Activated T-helper 17 cell treated with anti-CD3 and anti-CD28 coated beads, Interleukin-2, amount 50 U/mL, for 72 hours (primary cell): ENCODE measurements at regions not wholly inside any gene's neighbourhood (a gene's known extent, or its start where the extent isn't known, plus 50 kb on each side); places are given as distances from the start of the nearest gene placed in this dataset.

ENCODE experiments used
- ATAC-seq: fragments of 150-1000 bp; cut with Tn5 transposase; replicated peaks from 2 replicates; pipeline ENCODE4 v1.10.0; 2021; ENCODE audit warnings: mild to moderate bottlenecking, moderate library complexity
- H3K27ac Mint-ChIP-seq: one replicate; pipeline ENCODE4 v1.8.0; 2022; ENCODE audit warnings: mixed read lengths
- H3K27me3 Mint-ChIP-seq: one replicate; pipeline ENCODE4 v1.8.0; 2022; ENCODE audit warnings: mixed read lengths
- H3K36me3 Mint-ChIP-seq: one replicate; pipeline ENCODE4 v1.8.0; 2022; ENCODE audit warnings: low read depth, mild to moderate bottlenecking, mixed read lengths
- H3K4me1 Mint-ChIP-seq: one replicate; pipeline ENCODE4 v1.8.0; 2022; ENCODE audit warnings: mixed read lengths
- H3K4me3 Mint-ChIP-seq: one replicate; pipeline ENCODE4 v1.8.0; 2022; ENCODE audit warnings: mild to moderate bottlenecking, mixed read lengths
- H3K9me3 Mint-ChIP-seq: one replicate; pipeline ENCODE4 v1.8.0; 2022; ENCODE audit warnings: mixed read lengths

- Mint-ChIP-seq H3K27me3 (no peaks in the 10 kb centered on the region), H3K4me3 (no peak overlapping the region), H3K27ac (no peak overlapping the region), H3K36me3 (no peaks in the 10 kb centered on the region), H3K9me3 (no peaks in the 10 kb centered on the region), H3K4me1 (no peaks in the 10 kb centered on the region)
- no peak for ATAC-seq
These were observed 462.2 kb upstream of the CXADR start for GRCh38 chr21:17050646-17051045.

DNA sequence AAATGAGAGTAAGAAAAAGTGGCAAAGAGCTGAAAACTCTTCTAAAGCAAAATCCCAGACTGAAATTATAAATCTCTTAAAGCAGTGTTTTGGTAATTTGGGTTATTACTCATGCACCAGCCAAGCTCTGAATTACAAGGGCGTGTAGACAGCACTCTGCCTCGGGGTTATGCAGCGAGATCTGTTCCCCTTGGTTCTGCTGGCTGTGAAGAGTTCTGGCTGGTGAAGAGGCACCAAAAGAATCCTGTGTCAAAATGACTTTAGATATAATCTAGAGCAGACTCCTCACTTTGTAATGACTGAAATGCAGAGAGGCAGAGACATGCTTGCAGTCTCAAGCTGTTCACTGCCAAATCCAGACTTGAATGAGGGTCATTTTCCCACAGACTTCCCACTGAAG, 461.8 kb upstream of the CXADR start:
- H3K36me3 Mint-ChIP-seq: no peaks in the 10 kb centered on the region
- ATAC-seq: no peak

GRCh38 chr21:17053321-17053720, 459.5 kb upstream of the CXADR start:
- Mint-ChIP-seq H3K36me3 (no peaks in the 10 kb centered on the region), H3K9me3 (no peaks in the 10 kb centered on the region), H3K4me3 (no peak overlapping the region), H3K4me1 (no peaks in the 10 kb centered on the region), H3K27ac (no peak overlapping the region), H3K27me3 (no peaks in the 10 kb centered on the region)
- ATAC-seq: no peak

More for the DNA sequence above, 461.8 kb upstream of the CXADR start:
- no peak overlapping the region for H3K27ac Mint-ChIP-seq
- H3K4me3 Mint-ChIP-seq: no peak overlapping the region
- H3K4me1 Mint-ChIP-seq: no peaks in the 10 kb centered on the region
- no peaks in the 10 kb centered on the region for H3K27me3 Mint-ChIP-seq
- H3K9me3 Mint-ChIP-seq: no peaks in the 10 kb centered on the region

GRCh38 chr21:17059936-17060335, 452.9 kb upstream of the CXADR start:
- Mint-ChIP-seq H3K4me1 (no peaks in the 10 kb centered on the region), H3K27ac (no peak overlapping the region), H3K4me3 (no peak overlapping the region), H3K36me3 (no peaks in the 10 kb centered on the region), H3K9me3 (peaks cover 6% of the 10 kb centered on the region), H3K27me3 (no peaks in the 10 kb centered on the region)
- no peak for ATAC-seq

GRCh38 chr21:17066006-17066405, 446.8 kb upstream of the CXADR start:
- Mint-ChIP-seq H3K27me3 (no peaks in the 10 kb centered on the region), H3K4me1 (no peaks in the 10 kb centered on the region), H3K4me3 (no peak overlapping the region), H3K27ac (no peak overlapping the region), H3K36me3 (no peaks in the 10 kb centered on the region), H3K9me3 (peaks cover 6% of the 10 kb centered on the region)
- ATAC-seq: no peak

- Mint-ChIP-seq H3K27me3 (no peaks in the 10 kb centered on the region), H3K4me1 (no peaks in the 10 kb centered on the region), H3K9me3 (peaks cover 4% of the 10 kb centered on the region), H3K27ac (no peak overlapping the region), H3K4me3 (no peak overlapping the region), H3K36me3 (no peaks in the 10 kb centered on the region)
- ATAC-seq: no peak
These were observed 441.8 kb upstream of the CXADR start for GRCh38 chr21:17071093-17071492.

DNA sequence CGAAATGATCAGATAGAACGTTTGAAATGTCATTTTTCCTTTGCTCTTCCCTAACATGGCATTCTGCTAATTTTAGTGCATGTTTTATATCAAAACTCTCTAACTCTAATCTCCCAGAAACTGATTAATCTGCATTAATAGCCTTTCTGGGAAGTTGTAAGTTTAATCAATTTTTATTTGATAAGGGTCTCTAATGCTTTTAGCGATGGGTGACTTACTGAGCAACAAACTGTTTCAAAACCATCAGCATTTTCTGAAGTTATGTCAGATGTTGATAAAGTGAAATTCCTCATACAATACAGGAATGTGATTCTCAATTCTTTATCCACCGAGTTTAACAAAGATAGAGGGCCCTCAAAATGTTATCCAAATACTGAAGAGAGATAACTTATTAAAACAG, 431.6 kb upstream of the CXADR start:
- Mint-ChIP-seq H3K27me3 (no peaks in the 10 kb centered on the region), H3K27ac (no peak overlapping the region), H3K9me3 (peaks cover 9% of the 10 kb centered on the region), H3K36me3 (no peaks in the 10 kb centered on the region), H3K4me1 (no peaks in the 10 kb centered on the region), H3K4me3 (no peak overlapping the region)
- no peak for ATAC-seq

DNA sequence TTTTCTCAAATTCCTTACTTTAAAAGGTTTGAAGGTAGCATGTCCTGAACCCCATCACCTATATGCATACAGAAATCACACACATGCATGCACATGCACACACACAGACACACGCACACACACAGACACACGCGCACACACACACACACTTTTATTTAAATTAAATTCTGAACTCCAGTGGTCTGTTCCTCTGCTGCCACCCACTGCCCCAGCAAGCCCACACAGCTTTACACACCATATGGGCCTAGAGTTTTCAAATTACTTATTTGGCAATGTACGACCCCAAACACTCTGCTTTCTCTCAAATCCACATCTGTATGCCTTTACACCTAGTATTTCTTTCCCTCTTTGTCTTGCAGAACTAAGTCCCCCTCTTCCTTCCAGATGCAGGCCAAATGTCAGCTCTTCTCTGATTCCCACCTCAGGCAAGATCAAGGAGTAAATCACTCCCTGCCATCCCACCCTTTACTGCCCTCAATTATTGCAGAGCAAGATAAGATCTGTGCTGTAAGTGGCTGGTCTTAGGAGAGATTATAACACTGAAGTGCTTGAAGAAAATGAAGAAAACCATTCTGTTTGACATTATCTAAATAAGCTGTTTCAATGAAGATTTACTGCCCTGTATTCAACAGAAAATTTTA, 429.9 kb upstream of the CXADR start:
- no peak overlapping the region for H3K4me3 Mint-ChIP-seq
- H3K4me1 Mint-ChIP-seq: no peaks in the 10 kb centered on the region
- ATAC-seq: no peak
- no peaks in the 10 kb centered on the region for H3K27me3 Mint-ChIP-seq
- no peaks in the 10 kb centered on the region for H3K36me3 Mint-ChIP-seq
- no peak overlapping the region for H3K27ac Mint-ChIP-seq
- H3K9me3 Mint-ChIP-seq: peaks cover 13% of the 10 kb centered on the region

- H3K27ac Mint-ChIP-seq: no peak overlapping the region
- no peaks in the 10 kb centered on the region for H3K36me3 Mint-ChIP-seq
- H3K27me3 Mint-ChIP-seq: no peaks in the 10 kb centered on the region
- H3K4me3 Mint-ChIP-seq: no peak overlapping the region
- H3K4me1 Mint-ChIP-seq: no peaks in the 10 kb centered on the region
- no peak for ATAC-seq
- peaks cover 17% of the 10 kb centered on the region for H3K9me3 Mint-ChIP-seq
These were observed 427.1 kb upstream of the CXADR start for GRCh38 chr21:17085707-17086106.

GRCh38 chr21:17088500-17088899, 424.3 kb upstream of the CXADR start:
- Mint-ChIP-seq H3K4me1 (no peaks in the 10 kb centered on the region), H3K4me3 (no peak overlapping the region), H3K27me3 (no peaks in the 10 kb centered on the region), H3K36me3 (no peaks in the 10 kb centered on the region), H3K9me3 (peaks cover 8% of the 10 kb centered on the region), H3K27ac (no peak overlapping the region)
- ATAC-seq: no peak

- Mint-ChIP-seq H3K36me3 (no peaks in the 10 kb centered on the region), H3K27ac (no peak overlapping the region), H3K9me3 (peaks cover 8% of the 10 kb centered on the region), H3K4me3 (no peak overlapping the region), H3K27me3 (no peaks in the 10 kb centered on the region), H3K4me1 (no peaks in the 10 kb centered on the region)
- no peak for ATAC-seq
These were observed 423.8 kb upstream of the CXADR start for GRCh38 chr21:17089091-17089491.

DNA sequence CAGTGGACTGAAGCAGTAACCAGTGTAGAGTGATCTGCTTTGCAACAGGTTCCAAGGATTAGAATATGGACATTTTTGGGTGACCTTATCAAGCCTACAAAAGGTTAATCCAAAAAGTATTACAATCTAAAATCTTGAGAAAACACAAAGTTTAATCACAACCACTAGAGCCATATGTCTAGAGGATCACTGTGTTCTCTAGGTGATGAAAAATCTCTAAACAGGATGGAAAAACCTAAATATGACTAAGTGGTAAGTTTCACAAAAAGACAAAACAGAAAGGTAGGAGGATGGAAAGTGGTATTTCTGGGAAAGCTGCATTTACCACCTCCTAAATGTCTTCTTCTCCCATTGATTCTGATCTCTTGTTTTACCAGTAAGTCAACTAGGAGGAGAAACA, 411.1 kb upstream of the CXADR start:
- Mint-ChIP-seq H3K4me1 (no peaks in the 10 kb centered on the region), H3K36me3 (no peaks in the 10 kb centered on the region), H3K27ac (no peak overlapping the region), H3K9me3 (peaks cover 15% of the 10 kb centered on the region), H3K4me3 (no peak overlapping the region), H3K27me3 (no peaks in the 10 kb centered on the region)
- ATAC-seq: no peak

GRCh38 chr21:17105932-17106331, 406.9 kb upstream of the CXADR start:
- no peaks in the 10 kb centered on the region for H3K27me3 Mint-ChIP-seq
- no peak overlapping the region for H3K4me3 Mint-ChIP-seq
- no peak overlapping the region for H3K27ac Mint-ChIP-seq
- H3K4me1 Mint-ChIP-seq: no peaks in the 10 kb centered on the region
- no peaks in the 10 kb centered on the region for H3K36me3 Mint-ChIP-seq
- ATAC-seq: no peak
- H3K9me3 Mint-ChIP-seq: peaks cover 19% of the 10 kb centered on the region

- Mint-ChIP-seq H3K27me3 (no peaks in the 10 kb centered on the region), H3K27ac (no peak overlapping the region), H3K4me1 (no peaks in the 10 kb centered on the region), H3K36me3 (no peaks in the 10 kb centered on the region), H3K9me3 (peaks cover 16% of the 10 kb centered on the region), H3K4me3 (no peak overlapping the region)
- no peak for ATAC-seq
These were observed 398.8 kb upstream of the CXADR start for GRCh38 chr21:17114045-17114444.

- Mint-ChIP-seq H3K36me3 (no peaks in the 10 kb centered on the region), H3K9me3 (peaks cover 14% of the 10 kb centered on the region), H3K4me3 (no peak overlapping the region), H3K4me1 (no peaks in the 10 kb centered on the region), H3K27ac (no peak overlapping the region), H3K27me3 (no peaks in the 10 kb centered on the region)
- ATAC-seq: no peak
These were observed 394.0 kb upstream of the CXADR start for GRCh38 chr21:17118638-17119384.
